Stimulated activated CD8-positive, alpha-beta memory T cell treated with anti-CD3 and anti-CD28 coated beads, Interleukin-7, amount 100 ng/mL, for 24 hours (primary cell): ENCODE measurements at regions not wholly inside any gene's neighbourhood (a gene's known extent, or its start where the extent isn't known, plus 50 kb on each side); places are given as distances from the start of the nearest gene placed in this dataset.
"Not testable (repeated sequence)": the region's sequence is repeated elsewhere in the genome, so short reads cannot be mapped to it uniquely, and the experiment has no call there.

Experiments
- DNase-seq: peaks from one replicate; pipeline ENCODE4 v3.0.0-alpha.2; 2020; ENCODE audit warnings: low read depth

- DNase-seq, result not testable (repeated sequence)
Observed at GRCh38 chr7:6938284-6938683, 112.2 kb upstream of the CCZ1B start.

- not testable (repeated sequence) for DNase-seq
Observed at GRCh38 chr7:6939126-6939525, 113.1 kb upstream of the CCZ1B start.

- not testable (repeated sequence) for DNase-seq
Observed at GRCh38 chr7:6939896-6940295, 113.8 kb upstream of the CCZ1B start.

DNA sequence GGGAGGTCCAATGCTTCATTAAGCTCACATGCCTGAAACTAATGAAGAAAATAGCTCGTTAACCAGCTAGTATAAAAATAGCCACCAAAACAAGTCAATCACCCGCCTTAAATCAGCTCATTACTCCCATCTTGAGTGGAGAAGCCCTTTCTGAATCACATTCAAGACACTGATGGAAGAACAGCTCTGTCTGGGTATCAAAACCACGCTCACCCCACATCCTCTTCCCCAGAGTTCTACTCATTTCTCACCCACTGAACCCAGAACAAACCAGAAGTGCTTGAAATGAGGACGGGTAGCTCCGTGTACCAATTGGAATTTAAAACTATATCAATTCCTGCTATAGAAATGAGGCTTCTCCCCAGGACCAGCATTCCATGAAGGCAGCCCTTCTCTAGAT, 120.8 kb upstream of the CCZ1B start:
- DNase-seq, result not testable (repeated sequence)

GRCh38 chr7:6950231-6950630, 124.2 kb upstream of the CCZ1B start:
- DNase-seq, result not testable (repeated sequence)

DNA sequence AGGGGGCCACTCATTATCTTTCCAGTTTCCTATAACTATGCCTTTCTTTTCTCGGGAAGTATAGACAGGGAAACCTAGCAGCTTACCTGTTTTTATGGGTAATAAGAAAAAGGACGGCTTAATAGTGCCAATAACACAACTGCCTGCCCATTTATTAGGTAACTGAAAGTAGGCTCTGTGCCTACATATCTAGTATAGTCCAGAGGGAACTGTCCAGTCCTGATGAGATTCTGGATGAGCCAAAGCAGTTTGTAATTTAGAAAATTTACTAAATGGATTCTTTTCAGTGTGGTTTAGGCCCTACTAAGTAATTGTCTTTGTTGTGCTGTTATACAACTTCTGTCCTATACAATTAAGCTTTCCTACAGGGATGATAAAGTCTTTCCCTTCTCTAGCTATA, 125.5 kb upstream of the CCZ1B start:
- DNase-seq, result not testable (repeated sequence)

- not testable (repeated sequence) for DNase-seq
Observed at GRCh38 chr7:6953138-6953797, 127.2 kb upstream of the CCZ1B start.

DNA sequence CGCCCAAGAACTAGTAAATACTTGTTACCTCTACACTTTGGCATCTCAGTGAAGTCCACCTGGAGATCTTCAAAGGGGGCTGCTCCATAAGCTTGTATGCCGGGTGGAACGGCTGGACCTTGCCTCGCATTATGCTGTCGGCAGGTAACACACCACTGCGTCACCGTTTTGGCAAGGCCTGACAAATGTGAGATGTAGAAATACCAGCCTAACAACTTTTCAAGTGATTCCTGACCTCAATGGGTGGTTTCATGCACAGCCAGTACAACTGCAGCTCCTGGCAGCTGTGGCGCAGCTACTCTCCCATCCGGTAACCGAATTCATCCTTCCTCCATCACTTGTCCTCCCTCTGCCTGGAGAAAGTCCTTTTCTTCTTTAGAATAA, 127.7 kb upstream of the CCZ1B start:
- DNase-seq, result not testable (repeated sequence)

DNA sequence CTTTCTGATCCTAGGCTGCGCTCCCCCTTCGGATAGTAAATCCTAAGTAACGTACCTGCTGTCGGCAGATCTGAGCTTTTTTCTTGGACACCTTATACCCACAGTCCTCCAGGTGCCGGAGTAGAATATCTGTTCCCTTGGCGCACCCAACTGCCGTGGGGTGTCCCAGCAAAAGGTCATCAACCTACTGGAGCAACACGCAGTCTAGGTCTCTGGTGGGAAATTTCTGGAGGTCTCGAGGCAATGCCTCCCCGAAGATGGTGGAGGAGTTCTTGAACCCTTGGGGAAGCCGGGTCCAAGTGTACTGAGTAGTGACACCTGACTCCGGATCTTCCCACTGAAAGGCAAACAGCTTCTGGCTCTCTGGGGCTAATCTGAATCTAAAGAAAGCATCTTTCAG, 129.3 kb upstream of the CCZ1B start:
- DNase-seq, result not testable (repeated sequence)

- not testable (repeated sequence) for DNase-seq
Observed at GRCh38 chr7:6955990-6956566, 130.0 kb upstream of the CCZ1B start.

GRCh38 chr7:6958371-6958770, 132.3 kb upstream of the CCZ1B start:
- DNase-seq, result not testable (repeated sequence)

GRCh38 chr7:6959942-6960341, 133.9 kb upstream of the CCZ1B start:
- DNase-seq, result not testable (repeated sequence)

- DNase-seq, result not testable (repeated sequence)
Observed at GRCh38 chr7:6962871-6963270, 136.8 kb upstream of the CCZ1B start.

DNA sequence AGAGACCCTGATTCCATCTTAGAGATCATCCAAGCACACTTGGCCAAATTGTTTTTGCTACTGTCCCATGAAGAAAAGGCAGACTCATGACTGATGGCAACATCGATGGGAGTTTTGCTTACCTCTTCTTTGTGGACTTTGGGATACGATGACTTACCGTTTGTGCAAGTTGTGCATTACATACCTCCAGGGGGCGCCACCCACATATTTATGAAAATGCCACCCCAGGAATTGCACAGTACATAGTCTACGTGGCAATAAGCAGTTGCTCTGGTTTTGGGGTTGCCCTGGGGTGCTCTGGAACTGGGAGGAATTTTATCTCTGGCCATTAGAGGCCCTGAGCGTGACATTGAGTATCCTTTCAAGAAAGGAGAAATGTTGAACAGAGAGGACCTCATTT, 139.0 kb upstream of the CCZ1B start:
- peak; percentile 35 for DNase-seq

DNA sequence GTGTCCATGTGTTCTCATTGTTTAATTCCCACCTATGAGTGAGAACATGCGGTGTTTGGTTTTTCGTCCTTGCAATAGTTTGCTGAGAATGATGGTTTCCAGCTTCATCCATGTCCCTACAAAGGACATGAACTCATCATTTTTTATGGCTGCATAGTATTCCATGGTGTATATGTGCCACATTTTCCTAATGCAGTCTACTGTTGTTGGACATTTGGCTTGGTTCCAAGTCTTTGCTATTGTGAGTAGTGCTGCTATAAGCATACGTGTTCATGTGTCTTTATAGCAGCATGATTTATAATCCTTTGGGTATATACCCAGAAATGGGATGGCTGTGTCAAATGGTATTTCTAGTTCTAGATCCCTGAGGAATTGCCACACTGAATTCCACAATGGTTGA, 144.1 kb upstream of the CCZ1B start:
- not testable (repeated sequence) for DNase-seq

DNA sequence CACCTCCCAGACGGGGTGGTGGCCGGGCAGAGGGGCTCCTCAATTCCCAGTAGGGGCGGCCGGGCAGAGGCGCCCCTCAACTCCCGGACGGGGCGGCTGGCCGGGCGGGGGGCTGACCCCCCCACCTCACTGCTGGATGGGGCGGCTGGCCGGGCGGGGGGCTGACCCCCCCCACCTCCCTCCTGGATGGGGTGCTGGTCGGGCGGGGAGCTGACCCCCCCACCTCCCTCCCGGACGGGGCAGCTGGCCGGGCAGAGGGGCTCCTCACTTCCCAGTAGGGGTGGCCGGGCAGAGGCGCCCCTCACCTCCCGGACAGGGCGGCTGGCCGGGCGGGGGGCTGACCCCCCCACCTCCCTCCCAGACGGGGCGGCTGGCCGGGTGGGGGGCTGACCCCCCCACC, 148.8 kb upstream of the CCZ1B start:
- not testable (repeated sequence) for DNase-seq

DNA sequence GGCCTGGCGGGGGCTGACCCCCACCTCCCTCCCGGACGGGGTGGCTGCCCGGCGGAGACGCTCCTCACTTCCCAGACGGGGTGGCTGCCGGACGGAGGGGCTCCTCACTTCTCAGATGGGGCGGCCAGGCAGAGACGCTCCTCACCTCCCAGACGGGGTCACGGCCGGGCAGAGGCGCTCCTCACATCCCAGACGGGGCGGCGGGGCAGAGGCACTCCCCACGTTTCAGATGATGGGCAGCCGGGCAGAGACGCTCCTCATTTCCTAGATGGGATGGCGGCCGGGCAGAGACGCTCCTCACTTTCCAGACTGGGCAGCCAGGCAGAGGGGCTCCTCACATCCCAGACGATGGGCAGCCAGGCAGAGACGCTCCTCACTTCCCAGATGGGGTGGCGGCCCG, 149.3 kb upstream of the CCZ1B start:
- not testable (repeated sequence) for DNase-seq

- DNase-seq, result not testable (repeated sequence)
Observed at GRCh38 chr7:6977368-6977767, 151.3 kb upstream of the CCZ1B start.

- DNase-seq, result not testable (repeated sequence)
Observed at GRCh38 chr7:6978326-6978725, 152.3 kb upstream of the CCZ1B start.

- DNase-seq, result not testable (repeated sequence)
Observed at GRCh38 chr7:6979456-6979855, 153.4 kb upstream of the CCZ1B start.

- DNase-seq, result not testable (repeated sequence)
Observed at GRCh38 chr7:6982375-6982774, 156.3 kb upstream of the CCZ1B start.

GRCh38 chr7:6986892-6987291, 160.8 kb upstream of the CCZ1B start:
- DNase-seq, result not testable (repeated sequence)

DNA sequence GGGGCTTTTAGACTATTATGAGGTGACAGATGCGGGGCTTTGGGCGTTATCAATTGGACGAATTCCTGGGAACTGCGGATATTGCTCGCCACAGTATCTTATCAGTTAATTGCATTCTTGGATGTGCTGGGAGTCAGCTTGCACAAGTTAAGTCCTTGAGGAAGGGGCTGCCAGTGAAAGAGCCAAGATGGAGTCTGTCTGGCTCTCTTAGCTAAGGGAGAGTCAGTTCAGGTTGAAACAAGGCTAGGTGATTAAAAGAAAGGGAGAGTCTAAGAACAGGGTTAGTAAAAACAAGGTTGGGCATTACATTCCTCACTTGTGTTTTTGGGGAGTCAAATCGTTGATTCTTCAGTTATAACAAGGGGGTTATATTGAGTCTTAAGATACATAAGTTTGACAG, 162.5 kb upstream of the CCZ1B start:
- DNase-seq, result not testable (repeated sequence)

GRCh38 chr7:6989968-6990367, 163.9 kb upstream of the CCZ1B start:
- not testable (repeated sequence) for DNase-seq
